HG02943 (cell line): ENCODE measurements at regions not wholly inside any gene's neighbourhood (a gene's known extent, or its start where the extent isn't known, plus 50 kb on each side); places are given as distances from the start of the nearest gene placed in this dataset.
"Not testable (repeated sequence)": the region's sequence is repeated elsewhere in the genome, so short reads cannot be mapped to it uniquely, and the experiment has no call there.

Experiments
- ATAC-seq: cut with Tn5 transposase; IDR thresholded peaks from one replicate; pipeline ENCODE4 v1.9.1; 2021; ENCODE audit warnings: mild to moderate bottlenecking, low read depth, moderate library complexity; ENCODE audit not compliant: unreplicated experiment

DNA sequence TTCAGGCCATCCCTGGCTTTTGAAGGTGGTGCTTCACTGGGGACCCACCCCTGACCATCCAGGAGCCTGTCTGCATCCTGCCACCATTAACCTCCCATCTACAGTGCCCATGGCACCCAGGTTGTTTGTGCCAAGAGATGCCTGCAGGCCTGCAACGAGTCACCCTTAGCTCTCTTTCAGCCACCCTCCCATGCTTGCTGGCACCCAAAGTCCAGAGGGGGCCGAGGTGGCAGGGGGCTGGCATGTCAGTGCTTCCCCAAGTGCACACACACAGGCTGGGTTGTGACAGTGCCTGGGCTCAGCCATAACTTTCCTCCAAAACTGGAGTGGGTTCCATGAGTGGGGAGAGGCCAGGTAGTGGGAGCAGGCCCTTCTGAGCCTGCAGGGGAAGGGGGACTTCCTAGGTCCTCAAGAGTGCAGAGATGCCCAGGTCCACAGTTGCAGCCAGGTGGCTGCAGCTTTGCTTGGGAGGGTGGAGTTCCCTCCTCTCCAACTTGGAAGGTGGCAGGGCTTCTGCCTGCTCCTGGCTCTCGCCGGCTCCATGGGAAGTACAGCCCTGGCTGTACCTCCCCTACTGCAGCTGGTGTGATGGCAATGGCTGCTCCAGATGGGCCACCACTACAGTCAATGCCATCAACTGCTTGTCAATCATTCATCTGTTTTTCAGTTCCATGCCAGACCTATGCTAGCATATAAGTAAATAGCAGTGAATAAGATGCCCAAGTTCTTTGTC is 235.9 kb upstream of the GIMD1 start:
- no peak for ATAC-seq

DNA sequence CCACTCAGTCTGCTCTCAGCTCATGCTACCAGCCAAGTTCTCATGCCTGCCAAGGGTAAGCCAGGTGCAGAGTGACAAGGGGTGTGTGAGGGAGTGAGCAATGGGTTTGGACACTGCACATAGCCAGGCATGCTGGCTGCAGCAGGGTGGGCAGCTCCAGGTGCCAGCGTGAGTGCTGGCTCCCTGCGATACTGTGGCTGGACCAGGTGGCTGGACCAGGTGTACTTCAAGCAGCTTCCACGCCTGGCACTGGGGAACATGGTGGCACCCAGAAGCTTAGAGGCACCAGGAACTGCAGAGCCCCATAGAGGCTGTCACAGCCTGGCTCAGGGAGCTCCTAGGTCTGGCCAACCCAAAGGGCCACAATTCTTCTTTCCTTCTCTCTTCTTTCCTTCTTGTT is 234.9 kb upstream of the GIMD1 start:
- no peak for ATAC-seq

DNA sequence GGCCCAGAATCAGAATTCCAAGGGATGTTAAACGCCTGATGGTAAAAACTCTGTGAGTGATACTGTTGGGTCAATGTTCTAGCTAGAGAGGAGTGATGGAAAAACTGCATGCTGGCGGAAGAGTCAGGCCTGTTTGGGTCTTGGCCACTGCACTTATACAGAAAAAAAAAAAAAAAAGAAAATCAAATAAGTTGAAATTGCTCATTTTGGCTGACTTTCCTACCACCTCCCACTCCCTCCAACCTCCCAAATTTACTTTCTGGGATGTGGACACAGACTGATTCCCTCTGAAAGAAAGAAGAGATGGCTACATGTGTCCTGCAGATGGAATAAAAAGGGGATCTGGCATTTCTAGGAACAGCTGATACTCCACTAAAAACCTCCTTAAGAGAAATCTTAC is 234.1 kb upstream of the GIMD1 start:
- ATAC-seq, result no peak

DNA sequence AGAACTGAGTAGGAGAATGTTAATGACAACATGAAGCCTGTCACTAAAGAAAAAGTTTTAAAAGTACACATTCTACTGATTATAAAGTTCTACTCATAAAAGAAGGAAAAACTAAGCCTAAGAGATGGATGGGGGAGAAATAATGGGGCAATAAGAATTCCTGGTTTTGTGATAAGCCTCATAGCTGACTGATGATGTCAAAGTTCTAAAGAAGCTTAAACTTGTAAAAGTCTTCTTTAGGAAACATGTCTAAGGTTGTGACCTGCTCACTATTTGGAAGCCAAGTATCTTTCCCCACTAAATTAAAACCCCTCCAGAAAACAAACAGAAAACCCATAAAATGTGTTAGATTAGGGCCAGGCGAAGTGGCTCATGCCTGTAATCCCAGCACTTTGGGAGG is 232.9 kb upstream of the GIMD1 start:
- ATAC-seq, result no peak

DNA sequence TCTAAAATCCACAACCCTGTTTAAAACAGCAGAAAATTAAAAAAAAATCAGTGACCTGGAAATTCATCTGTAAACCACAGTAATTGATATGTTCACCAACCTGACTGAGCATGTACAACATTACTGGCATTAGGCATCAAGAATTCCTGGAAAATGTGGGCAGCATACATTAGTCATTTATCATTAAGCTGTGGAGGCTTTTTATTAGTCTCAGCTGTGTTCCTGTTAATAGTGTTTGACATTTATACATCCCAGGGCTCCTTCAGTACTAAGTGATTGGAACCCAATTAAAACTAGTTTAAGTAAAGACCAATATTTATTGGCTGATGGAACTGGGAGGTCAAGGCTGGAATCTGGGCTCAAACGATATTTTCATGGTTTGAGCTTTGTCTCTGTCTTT is 227.3 kb upstream of the GIMD1 start:
- no peak for ATAC-seq

DNA sequence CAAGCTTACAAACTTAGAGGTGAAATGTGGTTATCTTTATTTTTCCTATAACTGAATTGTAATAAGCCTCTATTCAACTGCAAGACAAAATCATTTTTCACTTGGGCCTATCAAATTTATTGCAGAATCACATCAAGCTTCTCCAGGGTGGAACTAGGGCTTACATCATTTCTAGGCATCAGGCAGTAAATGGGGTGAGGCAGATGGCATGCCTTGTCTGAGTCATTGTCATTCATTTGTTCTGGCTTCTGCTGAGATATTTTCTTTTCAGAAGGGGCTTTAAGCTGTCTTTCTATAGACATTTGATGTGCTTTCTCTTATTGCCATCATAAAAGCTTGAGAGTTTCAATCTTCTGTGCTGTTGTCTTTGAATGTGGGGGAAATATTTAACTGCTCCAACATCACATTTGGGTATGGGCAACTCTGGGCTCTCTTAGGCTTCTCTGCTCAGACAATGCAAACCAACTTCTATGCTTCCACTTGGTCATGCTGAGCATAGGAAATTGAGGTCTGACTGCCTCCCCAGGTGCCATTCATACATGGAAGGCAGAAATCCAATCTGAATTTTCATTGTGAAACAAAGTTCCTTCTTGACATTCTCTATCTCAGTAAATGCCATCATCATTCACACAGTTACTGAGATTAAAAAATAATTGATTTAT is 225.8 kb upstream of the GIMD1 start:
- ATAC-seq, result no peak

DNA sequence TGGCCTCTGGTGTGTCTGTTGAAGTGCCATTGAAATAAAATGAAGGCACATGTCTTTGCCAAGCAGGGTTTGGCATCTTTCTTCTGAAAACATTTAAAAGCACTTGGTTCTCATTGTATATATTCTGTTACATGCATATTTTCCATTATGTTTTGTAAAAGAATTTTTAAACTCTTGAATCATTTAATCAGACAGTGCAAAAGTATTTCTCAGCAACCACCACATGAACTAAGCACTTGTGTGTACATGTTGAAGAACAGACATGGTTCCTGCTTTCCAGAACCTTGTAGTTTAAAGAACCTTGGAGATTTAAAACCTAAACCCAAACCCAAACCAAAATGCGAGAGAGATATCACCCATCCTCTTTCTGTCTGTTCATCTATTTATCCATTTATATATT is 220.3 kb upstream of the GIMD1 start:
- no peak for ATAC-seq

DNA sequence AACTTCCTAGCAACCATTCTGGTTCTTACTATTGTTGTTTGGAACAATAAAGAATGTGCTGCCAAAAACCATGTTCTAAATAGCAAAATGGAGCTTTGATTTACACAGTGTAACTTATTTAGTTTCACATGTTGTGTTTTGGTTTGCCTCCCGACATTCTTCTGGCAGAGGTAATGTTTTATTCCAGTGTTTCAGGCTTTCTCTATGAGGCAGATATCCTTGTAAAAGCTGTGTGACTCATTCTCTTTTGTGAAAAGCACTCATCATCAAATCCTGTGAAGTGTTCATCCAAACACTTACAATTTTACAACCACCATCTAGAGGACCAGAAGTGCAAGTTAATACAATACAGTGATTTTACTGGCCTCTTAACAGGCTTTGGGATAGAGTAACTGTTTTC is 219.0 kb upstream of the GIMD1 start:
- no peak for ATAC-seq

DNA sequence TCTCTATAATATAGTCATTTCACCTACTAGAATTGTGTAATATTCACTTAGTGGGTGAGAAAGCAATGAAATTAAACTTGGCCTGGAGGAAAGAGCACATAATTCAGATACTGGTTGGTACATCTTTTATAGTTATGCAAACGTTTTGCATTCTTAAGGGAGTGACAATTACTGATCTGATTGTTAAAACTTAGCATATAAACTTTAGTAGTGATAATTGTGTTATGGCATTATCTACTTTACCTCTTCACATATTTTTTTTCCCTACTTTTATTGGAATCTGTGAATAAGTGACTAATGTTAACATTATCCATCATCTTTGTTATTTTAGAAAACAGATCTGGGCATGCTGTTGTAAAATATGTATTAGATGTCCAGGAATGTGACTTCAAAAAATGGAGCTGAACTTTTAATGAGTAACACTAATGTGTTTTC is 217.4 kb upstream of the GIMD1 start:
- ATAC-seq, result no peak

DNA sequence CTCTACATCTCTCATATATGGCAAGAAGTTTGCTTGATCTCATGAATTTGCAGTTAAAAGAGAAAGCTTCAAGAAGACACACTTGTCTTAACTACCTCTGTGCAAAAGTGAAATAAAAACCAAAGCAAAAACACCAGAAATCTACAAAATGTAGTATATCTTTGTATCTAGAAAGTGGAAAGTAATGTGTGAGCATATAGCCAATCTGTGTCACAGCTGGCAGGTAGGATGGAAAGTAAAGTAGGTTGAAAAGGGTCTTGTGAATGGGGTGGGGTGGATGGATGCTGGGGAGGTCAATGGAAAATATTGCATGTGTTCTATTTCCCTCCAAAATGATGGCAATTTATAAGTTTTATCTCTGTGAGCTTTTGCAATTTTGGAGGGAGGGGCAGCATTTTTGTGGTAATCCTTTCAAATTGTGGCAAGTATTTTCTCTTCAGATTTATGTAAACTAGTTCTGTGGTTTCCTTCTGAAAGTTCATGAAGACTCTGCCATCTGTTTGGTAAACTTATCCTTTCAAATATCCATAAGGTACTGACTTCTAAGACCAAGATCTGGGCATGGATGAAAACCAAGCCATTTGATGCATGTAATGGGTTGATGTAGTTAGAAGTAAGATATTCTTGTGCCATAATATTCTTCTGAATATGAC is 215.9 kb upstream of the GIMD1 start:
- ATAC-seq, result no peak

DNA sequence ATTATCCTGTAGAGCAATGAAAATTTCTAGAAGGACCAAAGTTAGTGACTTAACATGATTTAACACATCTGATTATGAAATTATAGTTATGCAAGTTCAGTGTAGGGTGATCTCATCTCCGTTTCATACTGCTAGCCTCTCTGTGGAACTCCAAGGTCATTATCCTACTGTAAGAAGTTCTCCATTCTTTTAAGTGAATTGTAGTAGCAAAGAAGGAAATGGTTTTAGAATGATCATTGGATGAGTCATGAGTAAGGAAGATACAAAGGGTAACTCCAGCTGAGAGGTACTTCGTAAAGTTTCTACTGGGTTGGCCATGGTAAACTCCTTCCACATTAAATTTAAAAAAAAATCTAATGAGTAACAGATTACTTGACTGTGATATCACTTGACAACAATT is 215.0 kb upstream of the GIMD1 start:
- no peak for ATAC-seq

DNA sequence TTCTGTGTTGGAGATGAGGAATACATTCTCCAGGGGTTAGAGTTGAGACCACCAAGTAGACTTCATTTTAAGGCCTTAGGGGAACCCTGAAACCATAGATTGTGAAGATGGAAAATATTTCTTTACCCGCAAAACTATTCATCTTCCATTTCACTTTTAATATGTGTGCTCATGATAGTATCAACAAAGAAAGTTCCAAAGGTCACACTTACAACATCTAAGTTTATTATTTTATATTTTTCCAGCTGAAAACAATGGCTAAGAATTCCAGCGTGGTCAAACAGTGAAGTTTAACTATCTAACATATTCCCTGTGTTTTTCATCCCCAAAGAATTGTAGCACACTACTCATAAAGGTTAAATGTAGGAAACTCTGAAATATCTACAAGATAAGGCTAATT is 214.5 kb upstream of the GIMD1 start:
- no peak for ATAC-seq

DNA sequence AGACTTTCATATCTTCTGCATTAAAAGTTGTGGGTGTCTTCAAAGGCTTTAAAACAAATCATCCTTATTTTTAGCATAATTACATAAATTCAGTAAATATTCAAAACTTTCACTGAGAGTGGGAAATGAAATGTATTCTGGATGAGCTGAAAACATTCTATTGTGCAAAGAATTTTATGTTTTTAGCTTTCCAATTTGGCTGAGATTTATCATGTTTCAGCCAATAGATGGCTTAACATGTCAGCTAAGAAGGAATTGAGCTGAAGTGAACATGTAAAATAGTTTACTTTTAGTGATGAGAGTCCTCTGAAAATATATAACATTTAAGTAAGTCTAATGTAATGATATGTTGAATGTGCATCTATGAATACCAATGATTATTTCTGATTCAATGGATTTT is 213.5 kb upstream of the GIMD1 start:
- ATAC-seq, result no peak

DNA sequence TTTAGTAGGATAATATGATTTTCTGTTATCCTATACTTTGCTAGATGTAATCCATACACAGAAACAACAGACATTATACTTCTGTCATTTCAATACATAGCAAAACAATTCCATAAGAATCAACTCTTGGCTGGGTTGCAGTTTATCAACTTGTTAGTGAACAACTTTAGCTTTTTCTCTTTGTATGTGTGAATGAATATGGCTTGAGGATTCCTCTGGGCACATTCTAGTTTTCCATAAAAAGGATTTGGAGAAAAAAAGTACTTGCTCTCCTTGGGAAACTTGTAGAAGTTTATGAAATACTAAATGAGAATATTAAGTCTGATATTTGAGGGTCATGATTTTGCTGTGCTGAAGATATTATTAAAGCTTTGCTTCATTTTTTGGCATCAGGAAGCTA is 210.7 kb upstream of the GIMD1 start:
- no peak for ATAC-seq

DNA sequence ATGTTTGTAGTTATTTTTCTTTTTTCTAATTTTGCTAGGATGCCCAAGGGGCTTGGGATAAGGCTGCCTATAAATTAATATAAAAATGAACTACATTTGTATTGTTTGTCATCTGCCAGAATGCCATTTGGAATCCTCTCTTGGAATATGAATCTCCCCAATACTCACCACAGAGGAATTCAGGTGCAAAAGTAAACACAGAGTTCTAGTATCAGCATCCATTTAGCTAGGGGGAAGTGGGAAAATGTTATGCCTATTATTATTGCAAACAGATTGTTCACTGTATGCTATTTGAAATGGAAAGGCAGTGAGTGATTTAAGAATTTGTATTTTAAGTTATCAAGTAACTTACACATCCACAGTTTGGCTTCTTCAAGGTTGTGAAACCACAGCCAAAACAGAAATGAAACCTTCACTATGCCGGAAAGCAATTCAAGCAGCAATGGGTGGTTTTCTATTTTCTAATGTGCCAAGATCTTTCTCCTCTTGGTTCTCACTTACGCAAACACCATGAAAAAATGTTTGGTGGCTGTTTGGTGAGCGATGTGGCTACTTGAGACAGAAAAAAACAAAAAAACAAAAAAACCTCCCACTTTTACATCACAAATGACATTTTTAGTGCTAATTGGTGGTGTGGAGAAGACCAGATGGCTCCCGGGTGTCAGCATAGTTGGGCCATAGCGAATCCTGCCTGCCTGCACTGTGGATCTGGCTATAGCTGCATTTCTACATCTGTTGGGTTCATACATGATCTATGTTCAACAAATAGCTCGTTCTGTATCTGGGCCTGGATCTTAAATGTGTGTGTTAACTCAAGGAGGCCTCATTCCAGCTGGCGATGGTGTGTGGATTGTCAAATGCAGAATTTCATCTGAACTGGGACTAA is 200.8 kb upstream of the GIMD1 start:
- ATAC-seq, result no peak

DNA sequence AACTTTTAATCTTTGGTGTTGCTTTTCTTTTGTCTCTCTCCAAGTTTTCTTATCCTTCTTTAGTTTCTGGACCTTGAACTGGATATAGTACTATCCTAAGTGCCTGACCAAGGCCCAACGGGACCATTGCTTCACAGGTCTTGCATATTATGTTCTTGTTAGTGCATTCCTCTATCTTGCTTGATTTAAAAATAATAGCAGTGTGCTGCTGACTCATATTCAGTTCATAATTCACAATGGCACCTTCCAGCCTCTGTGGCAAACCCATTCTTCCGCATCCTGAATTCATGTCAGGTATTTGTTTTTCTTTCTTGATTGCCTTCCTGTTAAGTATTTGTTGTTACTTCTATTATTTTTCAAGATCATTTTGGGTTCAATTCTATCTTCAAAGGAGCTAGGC is 197.1 kb upstream of the GIMD1 start:
- no peak for ATAC-seq

DNA sequence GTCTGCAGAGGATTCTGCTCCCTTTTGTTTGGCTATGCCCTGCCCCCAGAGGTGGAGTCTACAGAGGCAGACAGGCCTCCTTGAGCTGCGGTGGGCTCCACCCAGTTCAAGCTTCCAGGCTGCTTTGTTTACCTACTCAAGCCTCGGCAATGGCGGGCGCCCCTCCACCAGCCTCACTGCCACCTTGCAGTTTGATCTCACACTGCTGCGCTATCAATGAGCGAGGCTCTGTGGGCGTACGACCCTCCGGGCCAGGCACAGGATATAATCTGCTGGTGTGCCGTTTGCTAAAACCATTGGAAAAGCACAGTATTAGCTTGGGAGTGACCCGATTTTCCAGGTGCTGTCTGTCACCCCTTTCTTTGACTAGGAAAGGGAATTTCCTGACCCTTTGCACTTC is 195.1 kb upstream of the GIMD1 start:
- ATAC-seq, result not testable (repeated sequence)

DNA sequence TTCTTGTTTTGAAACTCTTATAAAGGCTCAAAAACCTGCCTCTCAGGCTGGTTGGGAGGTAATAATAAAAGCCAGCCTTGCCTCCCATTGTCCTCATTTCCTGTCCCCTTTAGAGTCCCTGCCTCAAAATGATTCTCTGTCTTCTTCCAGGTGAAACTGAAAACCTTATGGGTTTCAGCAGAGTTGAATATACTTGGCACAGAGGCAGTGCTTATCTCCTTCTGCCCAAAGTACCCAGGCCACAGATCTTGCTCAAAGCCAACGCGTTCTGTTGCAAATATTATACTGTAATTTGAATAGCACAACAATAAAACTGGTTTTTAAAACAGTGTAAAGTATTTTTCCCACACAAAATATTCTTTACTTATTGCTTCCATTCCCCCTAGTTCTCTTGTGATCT is 183.1 kb upstream of the GIMD1 start:
- ATAC-seq, result no peak

DNA sequence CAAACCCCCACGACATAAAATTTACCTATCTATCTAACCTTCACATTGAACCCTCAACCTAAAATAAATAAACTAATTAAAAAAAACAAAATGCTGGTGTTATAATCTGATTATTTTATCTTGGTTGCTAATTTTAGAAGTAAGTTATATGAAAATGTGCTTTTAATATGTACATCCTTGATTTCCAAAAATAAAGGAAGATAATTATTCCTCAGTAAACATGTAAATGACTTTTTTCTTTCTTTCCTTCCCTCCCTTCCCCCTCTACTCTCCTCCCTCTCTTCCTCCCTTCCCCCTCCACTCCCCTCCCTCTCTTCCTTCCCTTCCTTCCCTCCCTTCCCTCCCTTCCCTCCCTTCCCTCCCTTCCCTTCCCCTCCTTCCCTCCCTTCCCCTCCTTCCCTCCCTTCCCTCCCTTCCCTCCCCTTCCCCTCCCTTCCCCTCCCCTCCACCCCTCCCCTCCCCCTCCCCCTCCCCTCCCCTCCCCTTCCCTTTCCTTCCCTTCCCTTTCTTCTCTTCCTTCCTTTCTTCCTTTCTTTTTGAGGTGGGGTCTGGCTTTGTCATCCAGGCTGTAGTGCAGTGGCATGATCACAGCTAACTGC is 180.0 kb upstream of the GIMD1 start:
- ATAC-seq, result no peak

DNA sequence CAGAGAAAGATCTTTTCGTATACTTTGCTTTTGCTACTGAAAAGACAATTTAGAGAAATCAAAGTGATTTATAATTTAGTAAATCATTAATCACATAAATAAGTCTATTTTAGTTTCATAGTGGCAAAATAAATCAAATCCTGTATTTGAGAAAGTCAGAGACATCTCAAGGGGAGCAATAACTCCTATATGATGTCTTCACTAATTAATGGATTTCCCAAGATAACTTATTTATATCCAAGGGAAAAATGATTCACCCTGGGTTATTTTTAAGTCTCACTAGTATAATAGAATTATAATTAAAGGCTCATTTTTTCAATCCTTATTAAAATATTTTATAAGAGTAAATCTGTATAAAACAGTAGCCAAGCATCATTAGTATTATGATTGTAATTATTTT is 177.8 kb upstream of the GIMD1 start:
- no peak for ATAC-seq

DNA sequence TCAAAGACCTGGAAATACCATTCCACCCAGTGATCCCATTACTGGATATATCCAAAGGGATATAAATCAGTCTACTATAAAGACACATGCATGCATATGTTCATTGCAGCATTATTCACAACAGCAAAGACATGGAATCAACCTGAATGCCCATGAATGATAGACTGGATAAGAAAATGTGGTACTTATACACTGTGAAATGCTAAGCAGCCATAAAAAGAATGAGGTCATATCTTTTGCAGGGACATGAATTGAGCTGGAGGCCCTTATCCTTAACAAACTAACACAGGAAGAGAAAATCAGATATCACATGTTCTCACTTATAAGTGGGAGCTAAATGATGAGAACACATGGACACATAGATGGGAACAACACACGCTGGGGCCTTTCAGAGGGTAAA is 174.0 kb upstream of the GIMD1 start:
- not testable (repeated sequence) for ATAC-seq
